ENCODE measurements at regions not wholly inside any gene's neighbourhood (a gene's known extent, or its start where the extent isn't known, plus 50 kb on each side); places are given as distances from the start of the nearest gene placed in this dataset.

- no peak for TF ChIP-seq CTCF (IDR thresholded peaks at IDR 0.05; ENCODE audit: low read depth, low read length, missing input control)
- TF ChIP-seq NR2F2 (IDR thresholded peaks at IDR 0.05), result no peak
- no peak for TF ChIP-seq HNF4G (IDR thresholded peaks at IDR 0.05)
- no peak for TF ChIP-seq YY1 (IDR thresholded peaks at IDR 0.05)
- no peak for TF ChIP-seq SP1 (IDR thresholded peaks at IDR 0.05)
- TF ChIP-seq TAF1 (conservative IDR thresholded peaks at IDR 0.05), result no peak
- no peak for TF ChIP-seq MAX (IDR thresholded peaks at IDR 0.05)
- no peak for TF ChIP-seq RAD21 (IDR thresholded peaks at IDR 0.05)
- no peak for TF ChIP-seq ATF3 (IDR thresholded peaks at IDR 0.05)
- TF ChIP-seq RXRA (IDR thresholded peaks at IDR 0.05), result no peak
- TF ChIP-seq ZBTB33 (IDR thresholded peaks at IDR 0.05), result no peak
Measured at GRCh38 chr4:77454858-77455257, 150.8 kb upstream of the CXCL13 start.
